Endothelial cell of umbilical vein (primary cell): ENCODE measurements at regions not wholly inside any gene's neighbourhood (a gene's known extent, or its start where the extent isn't known, plus 50 kb on each side); places are given as distances from the start of the nearest gene placed in this dataset.

Experiments
- MYC ChIP-seq: IDR thresholded peaks from one replicate; pipeline ENCODE4 v1.6.1; 2011; ENCODE audit warnings: mild to moderate bottlenecking, low read depth, low read length
- POLR2AphosphoS5 ChIP-seq: IDR thresholded peaks from 2 replicates; pipeline ENCODE4 v1.6.1; 2012; ENCODE audit warnings: low read depth, mild to moderate bottlenecking, control low read depth, low read length, moderate library complexity; ENCODE audit not compliant: insufficient read depth
- TF ChIP-seq, protein P1 (sequence below), 2 donors: IDR thresholded peaks; 1 replicate in 1 of 2; 2 replicates in 1 of 2; pipeline ENCODE4 v1.5.1; 2011; ENCODE audit warnings: low read length in 2 of 2, mild to moderate bottlenecking in 2 of 2, moderate library complexity in 2 of 2, control low read depth in 1 of 2, inconsistent platforms in 1 of 2, low read depth in 1 of 2; ENCODE audit not compliant: insufficient read depth in 1 of 2; ENCODE audit errors: extremely low read depth in 1 of 2
- TF ChIP-seq, protein P2 (sequence below): IDR thresholded peaks from 2 replicates; pipeline ENCODE4 v1.6.1; 2011; ENCODE audit not compliant: insufficient read depth, insufficient read length

DNA sequence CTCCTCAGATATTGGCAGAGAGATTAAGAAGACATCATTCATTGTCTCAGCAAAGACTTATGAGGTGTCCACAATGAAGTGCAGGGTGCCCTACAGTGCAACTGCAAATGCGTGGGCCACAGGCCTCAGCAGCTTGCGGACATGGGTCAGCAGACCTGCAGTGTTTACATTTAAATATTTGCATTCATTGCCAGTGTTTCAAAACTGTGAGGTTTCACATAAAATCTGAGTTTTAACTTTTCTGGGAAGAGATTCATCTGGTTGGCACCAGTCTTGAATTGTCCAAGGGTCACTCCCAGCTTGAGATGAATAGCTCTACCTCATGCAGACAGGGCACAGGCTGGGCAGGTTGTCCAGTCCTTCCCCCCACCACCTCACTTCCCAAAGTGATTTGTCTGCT lies 286.8 kb upstream of the DUSP10 start:
- TF ChIP-seq, protein P1, sequence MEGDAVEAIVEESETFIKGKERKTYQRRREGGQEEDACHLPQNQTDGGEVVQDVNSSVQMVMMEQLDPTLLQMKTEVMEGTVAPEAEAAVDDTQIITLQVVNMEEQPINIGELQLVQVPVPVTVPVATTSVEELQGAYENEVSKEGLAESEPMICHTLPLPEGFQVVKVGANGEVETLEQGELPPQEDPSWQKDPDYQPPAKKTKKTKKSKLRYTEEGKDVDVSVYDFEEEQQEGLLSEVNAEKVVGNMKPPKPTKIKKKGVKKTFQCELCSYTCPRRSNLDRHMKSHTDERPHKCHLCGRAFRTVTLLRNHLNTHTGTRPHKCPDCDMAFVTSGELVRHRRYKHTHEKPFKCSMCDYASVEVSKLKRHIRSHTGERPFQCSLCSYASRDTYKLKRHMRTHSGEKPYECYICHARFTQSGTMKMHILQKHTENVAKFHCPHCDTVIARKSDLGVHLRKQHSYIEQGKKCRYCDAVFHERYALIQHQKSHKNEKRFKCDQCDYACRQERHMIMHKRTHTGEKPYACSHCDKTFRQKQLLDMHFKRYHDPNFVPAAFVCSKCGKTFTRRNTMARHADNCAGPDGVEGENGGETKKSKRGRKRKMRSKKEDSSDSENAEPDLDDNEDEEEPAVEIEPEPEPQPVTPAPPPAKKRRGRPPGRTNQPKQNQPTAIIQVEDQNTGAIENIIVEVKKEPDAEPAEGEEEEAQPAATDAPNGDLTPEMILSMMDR (IDR thresholded peaks at IDR 0.05; ENCODE audit: extremely low read depth in 1 of 2, insufficient read depth in 1 of 2, low read depth in 1 of 2, low read length in 2 of 2) = no peak
- TF ChIP-seq, protein P2, sequence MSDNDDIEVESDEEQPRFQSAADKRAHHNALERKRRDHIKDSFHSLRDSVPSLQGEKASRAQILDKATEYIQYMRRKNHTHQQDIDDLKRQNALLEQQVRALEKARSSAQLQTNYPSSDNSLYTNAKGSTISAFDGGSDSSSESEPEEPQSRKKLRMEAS = no peak
- TF ChIP-seq MYC = no peak
- TF ChIP-seq POLR2AphosphoS5 = no peak
